ENCODE measurements at regions not wholly inside any gene's neighbourhood (a gene's known extent, or its start where the extent isn't known, plus 50 kb on each side); places are given as distances from the start of the nearest gene placed in this dataset.
A peak's percentile ranks its signal among the peaks of the same experiment; 100 is the strongest.

DNA sequence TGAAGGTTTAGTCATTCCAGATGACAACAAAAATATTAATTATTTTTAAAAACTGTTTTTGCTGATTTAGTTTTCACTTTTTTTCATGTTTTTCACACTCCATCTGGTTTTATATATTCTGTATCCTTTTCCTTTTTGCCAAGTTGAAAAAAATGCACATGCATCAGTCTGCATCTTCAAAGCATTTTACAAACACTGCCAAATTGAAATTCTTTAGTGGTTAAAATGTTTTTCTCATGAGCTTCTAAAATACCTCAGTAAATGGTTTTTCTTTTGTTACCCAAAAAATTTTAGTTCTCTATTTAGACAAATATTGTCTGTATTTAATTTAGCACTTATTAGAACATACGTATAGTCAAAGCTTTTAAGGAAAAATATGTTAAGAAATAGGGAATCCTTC lies 386.9 kb upstream of the HSF2 start:
- H3K4me3 ChIP-seq: no peak overlapping the region
- H3K27me3 ChIP-seq (replicated peaks; ENCODE audit: insufficient read depth): no peaks in the 10 kb centered on the region
- peak overlapping the region; percentile 30 for H3K27ac ChIP-seq
- no peak overlapping the region for H3K9ac ChIP-seq
- H3K9me3 ChIP-seq (ENCODE audit: low read depth): no peaks in the 10 kb centered on the region
- peaks cover 51% of the 10 kb centered on the region for H3F3A ChIP-seq (ENCODE audit: insufficient read depth)
- no peaks in the 10 kb centered on the region for H3K9me2 ChIP-seq (ENCODE audit: insufficient read depth)
- peak; percentile 67 for DNase-seq
- no peaks in the 10 kb centered on the region for H3K79me2 ChIP-seq (ENCODE audit: insufficient read depth)
- peak overlapping the region; percentile 19 for H3K4me2 ChIP-seq (ENCODE audit: unreplicated experiment)
- H2AFZ ChIP-seq: 0 out of 2 replicates have a peak overlapping the region, but pooled peaks have one; percentile 4
- H3K36me3 ChIP-seq (ENCODE audit: low read depth): no peaks in the 10 kb centered on the region
- in situ Hi-C loops (cut with MboI): no loop called here
- H4K20me1 ChIP-seq (ENCODE audit: insufficient read depth): no peaks in the 10 kb centered on the region
- H3K4me1 ChIP-seq (ENCODE audit: insufficient read depth): peaks cover 56% of the 10 kb centered on the region
- WGBS, 2 experiments (ENCODE audit: low coverage in 1 of 2, low lambda C conversion rate in 2 of 2, missing lambda C conversion rate in 2 of 2): 31 to 33% methylated on average over 1 of the region's 1 CpG
- TF ChIP-seq EZH2 (IDR thresholded peaks at IDR 0.05; ENCODE audit: insufficient read depth, poor library complexity, severe bottlenecking) (no peak), EZH2phosphoT487 (IDR thresholded peaks at IDR 0.05; ENCODE audit: insufficient read depth, low read depth) (no peak)

DNA sequence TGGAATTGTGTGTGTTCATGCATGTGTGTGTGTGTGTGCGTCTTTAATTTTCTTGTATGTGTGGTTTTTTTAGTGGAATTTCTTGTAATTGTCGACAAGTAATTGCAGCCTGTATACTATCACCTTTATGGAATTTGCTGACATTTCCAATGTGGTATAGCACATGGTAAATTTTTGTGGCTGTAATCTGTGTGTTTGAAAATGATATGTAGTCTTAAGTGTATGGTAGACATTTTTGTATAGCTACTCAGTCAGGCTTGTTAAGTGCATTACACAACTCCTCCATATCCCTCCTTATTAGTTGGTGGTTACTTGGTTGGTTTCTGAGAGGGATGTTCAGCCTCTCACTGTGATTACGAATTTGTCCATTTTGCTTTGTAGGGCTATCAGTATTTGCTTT lies 384.5 kb upstream of the HSF2 start:
- Histone ChIP-seq H3K27me3 (replicated peaks; ENCODE audit: insufficient read depth) (no peaks in the 10 kb centered on the region), H3K27ac (peak overlapping the region; percentile 24), H3K9me2 (ENCODE audit: insufficient read depth) (no peaks in the 10 kb centered on the region), H4K20me1 (ENCODE audit: insufficient read depth) (no peaks in the 10 kb centered on the region), H3F3A (ENCODE audit: insufficient read depth) (peaks cover 32% of the 10 kb centered on the region), H3K9ac (no peak overlapping the region), H3K4me2 (ENCODE audit: unreplicated experiment) (peak overlapping the region; percentile 15), H3K9me3 (ENCODE audit: low read depth) (no peaks in the 10 kb centered on the region), H3K4me3 (no peak overlapping the region), H3K79me2 (ENCODE audit: insufficient read depth) (no peaks in the 10 kb centered on the region), H3K36me3 (ENCODE audit: low read depth) (no peaks in the 10 kb centered on the region), H3K4me1 (ENCODE audit: insufficient read depth) (peaks cover 40% of the 10 kb centered on the region), H2AFZ (peak overlapping the region; percentile 10; the same call in 1 of the 2 replicates)
- in situ Hi-C loops (cut with MboI): no loop called here
- DNase-seq: peak; percentile 78
- WGBS, 2 experiments (ENCODE audit: low coverage in 1 of 2, low lambda C conversion rate in 2 of 2, missing lambda C conversion rate in 2 of 2): 46 to 54% methylated on average over 3 of the region's 3 CpGs
- TF ChIP-seq EZH2 (IDR thresholded peaks at IDR 0.05; ENCODE audit: insufficient read depth, poor library complexity, severe bottlenecking): no peak
- TF ChIP-seq EZH2phosphoT487 (IDR thresholded peaks at IDR 0.05; ENCODE audit: insufficient read depth, low read depth): 0 out of 2 replicates have a peak, but pooled peaks have one; percentile 55

DNA sequence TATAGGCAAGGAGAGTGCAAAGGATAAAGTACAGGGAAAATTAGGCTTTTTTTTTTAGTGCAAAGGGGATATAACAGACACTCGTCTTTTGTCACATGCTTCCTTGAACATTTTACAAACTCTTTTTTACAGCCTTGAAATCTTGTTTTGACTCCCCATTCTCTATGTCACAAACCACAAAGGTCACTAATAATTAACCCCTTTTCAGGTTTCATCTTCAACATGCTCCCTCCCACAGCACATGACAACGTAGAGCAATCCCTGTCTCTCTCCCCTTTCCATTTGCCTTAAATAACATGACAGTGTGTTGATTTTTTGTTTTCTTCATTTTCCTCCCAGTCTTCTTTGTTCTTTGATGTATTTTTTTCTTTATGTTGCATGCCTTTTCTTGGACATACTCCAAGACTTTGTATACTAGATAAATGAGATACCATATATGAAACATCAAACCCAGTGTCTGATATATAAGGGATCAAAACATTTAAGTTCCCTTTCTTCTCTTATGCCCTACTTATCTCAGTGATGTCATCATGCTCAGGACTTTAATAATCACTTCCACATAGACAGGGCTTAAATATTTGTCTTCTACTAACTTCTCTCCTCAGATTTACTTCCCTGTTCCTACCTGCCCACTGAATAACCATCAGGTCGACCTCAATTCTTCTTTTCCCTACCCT lies 378.7 kb upstream of the HSF2 start:
- H3K4me1 ChIP-seq (ENCODE audit: insufficient read depth): peaks cover under 1% of the 10 kb centered on the region
- no peaks in the 10 kb centered on the region for H3K9me3 ChIP-seq (ENCODE audit: low read depth)
- no peak overlapping the region for H3K27ac ChIP-seq
- H3K9me2 ChIP-seq (ENCODE audit: insufficient read depth): no peaks in the 10 kb centered on the region
- DNase-seq: no peak
- no peaks in the 10 kb centered on the region for H4K20me1 ChIP-seq (ENCODE audit: insufficient read depth)
- TF ChIP-seq EZH2 (IDR thresholded peaks at IDR 0.05; ENCODE audit: insufficient read depth, poor library complexity, severe bottlenecking) (no peak), EZH2phosphoT487 (IDR thresholded peaks at IDR 0.05; ENCODE audit: insufficient read depth, low read depth) (no peak)
- H2AFZ ChIP-seq: no peak overlapping the region
- no peaks in the 10 kb centered on the region for H3K36me3 ChIP-seq (ENCODE audit: low read depth)
- H3K27me3 ChIP-seq (replicated peaks; ENCODE audit: insufficient read depth): no peaks in the 10 kb centered on the region
- H3K79me2 ChIP-seq (ENCODE audit: insufficient read depth): no peaks in the 10 kb centered on the region
- H3K4me2 ChIP-seq (ENCODE audit: unreplicated experiment): no peak overlapping the region
- H3K9ac ChIP-seq: no peak overlapping the region
- H3K4me3 ChIP-seq: no peak overlapping the region
- in situ Hi-C loops (cut with MboI): loop anchor here (10.0 kb wide), 2 partner anchors 166 to 586 kb away; partner anchors contain the start of gene GJA1
- H3F3A ChIP-seq (ENCODE audit: insufficient read depth): peaks cover under 1% of the 10 kb centered on the region; the same call in 1 of the 2 replicates
- WGBS, 2 experiments (ENCODE audit: low coverage in 1 of 2, low lambda C conversion rate in 2 of 2, missing lambda C conversion rate in 2 of 2): 83 to 87% methylated on average over 3 of the region's 3 CpGs

DNA sequence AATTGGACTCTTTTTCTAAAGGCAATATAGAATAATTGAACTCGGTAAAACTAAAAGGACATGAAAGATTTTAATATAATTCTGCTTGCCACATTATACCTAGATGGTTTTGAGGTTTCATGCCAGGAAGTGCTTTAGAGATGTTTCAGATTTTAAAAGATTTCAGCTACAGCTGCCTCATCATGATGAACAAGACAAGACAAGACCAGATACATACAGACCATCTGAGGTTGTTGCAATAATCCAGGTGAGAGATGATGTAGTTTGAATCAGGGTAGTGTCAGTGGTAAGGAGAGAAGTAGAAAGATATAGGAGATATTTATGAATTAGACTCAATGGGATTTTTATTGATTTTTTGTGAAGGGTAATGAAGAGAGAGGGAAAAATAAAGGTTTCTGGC lies 374.3 kb upstream of the HSF2 start:
- Histone ChIP-seq H3K9me2 (ENCODE audit: insufficient read depth) (no peaks in the 10 kb centered on the region), H3F3A (ENCODE audit: insufficient read depth) (no peaks in the 10 kb centered on the region), H3K27ac (no peak overlapping the region), H3K27me3 (replicated peaks; ENCODE audit: insufficient read depth) (no peaks in the 10 kb centered on the region), H4K20me1 (ENCODE audit: insufficient read depth) (no peaks in the 10 kb centered on the region), H2AFZ (no peak overlapping the region), H3K9ac (no peak overlapping the region), H3K9me3 (ENCODE audit: low read depth) (no peaks in the 10 kb centered on the region), H3K36me3 (ENCODE audit: low read depth) (no peaks in the 10 kb centered on the region), H3K4me2 (ENCODE audit: unreplicated experiment) (no peak overlapping the region), H3K4me3 (no peak overlapping the region), H3K79me2 (ENCODE audit: insufficient read depth) (no peaks in the 10 kb centered on the region), H3K4me1 (ENCODE audit: insufficient read depth) (peaks cover 5% of the 10 kb centered on the region; the same call in 1 of the 2 replicates)
- in situ Hi-C loops (cut with MboI): loop anchor here (10.0 kb wide), 2 partner anchors 170 to 590 kb away; partner anchors contain the start of gene GJA1
- no peak for TF ChIP-seq EZH2phosphoT487 (IDR thresholded peaks at IDR 0.05; ENCODE audit: insufficient read depth, low read depth)
- no peak for TF ChIP-seq EZH2 (IDR thresholded peaks at IDR 0.05; ENCODE audit: insufficient read depth, poor library complexity, severe bottlenecking)
- DNase-seq: no peak
- WGBS, 2 experiments (ENCODE audit: low coverage in 1 of 2, low lambda C conversion rate in 2 of 2, missing lambda C conversion rate in 2 of 2): 92 to 100% methylated on average over 1 of the region's 1 CpG
